SK-N-SH (cell line): ENCODE measurements at regions not wholly inside any gene's neighbourhood (a gene's known extent, or its start where the extent isn't known, plus 50 kb on each side); places are given as distances from the start of the nearest gene placed in this dataset.

ENCODE experiments used
- CTCF ChIA-PET: fragments of 300-600, 350-600 bp; formaldehyde crosslinking; extraction: SDS; loops from one replicate; lab custom pipeline; 2021; lab: Yijun Ruan, JAX
- POLR2A ChIA-PET: fragments of 350-600 bp; sonication (Branson Sonifier 250); formaldehyde crosslinking; extraction: SDS; loops from one replicate; lab custom pipeline; 2020; ENCODE audit warnings: antibody characterized with exemption, inconsistent platforms; lab: Yijun Ruan, JAX
- DNase-seq: peaks from one replicate; pipeline ENCODE4 v3.0.0; 2012
- H2AFZ ChIP-seq: fragments of 200-600 bp; sonication (generic); 2 replicates; pipeline ENCODE4 v1.8.1; 2016; ENCODE audit warnings: antibody characterized with exemption, mild to moderate bottlenecking, low read depth
- H3F3A ChIP-seq: fragments of 200-600 bp; sonication (generic); replicated peaks from 2 replicates; pipeline ENCODE3; 2016; ENCODE audit warnings: antibody characterized with exemption, mild to moderate bottlenecking; ENCODE audit not compliant: insufficient read depth
- H3K27ac ChIP-seq, 2 experiments: fragments of 200-500 bp in 1 of 2; fragments of 200-600 bp in 1 of 2; sonication (Bioruptor generic) in 1 of 2; sonication (generic), shearing (Covaris generic) in 1 of 2; 2 replicates each; pipeline versions ENCODE4 v1.5.1 to v1.6.1; 2014 to 2016; ENCODE audit warnings: low read depth in 2 of 2, inconsistent platforms in 1 of 2, low read length in 1 of 2, mild to moderate bottlenecking in 1 of 2, mixed read lengths in 1 of 2
- H3K27me3 ChIP-seq: fragments of 200-600 bp; sonication (generic), shearing (Covaris generic); 2 replicates; pipeline ENCODE4 v1.6.1; 2016; ENCODE audit warnings: mixed run types; ENCODE audit not compliant: insufficient read depth
- H3K36me3 ChIP-seq, 2 experiments: fragments of 200-500 bp in 1 of 2; fragments of 200-600 bp in 1 of 2; sonication (Bioruptor generic) in 1 of 2; sonication (generic) in 1 of 2; replicated peaks in 1 of 2; 2 replicates each; pipeline versions ENCODE3 to v1.5.1; 2014 to 2016; ENCODE audit warnings: low read length in 1 of 2, mild to moderate bottlenecking in 1 of 2; ENCODE audit not compliant: insufficient read depth in 2 of 2, control insufficient read depth in 1 of 2
- H3K4me1 ChIP-seq, 2 experiments: fragments of 200-500 bp in 1 of 2; fragments of 200-600 bp in 1 of 2; sonication (Bioruptor generic) in 1 of 2; sonication (generic), shearing (Covaris generic) in 1 of 2; 2 replicates each; pipeline versions ENCODE4 v1.5.1 to v1.6.1; 2014 to 2016; ENCODE audit warnings: low read depth in 1 of 2, low read length in 1 of 2, mixed run types in 1 of 2; ENCODE audit not compliant: insufficient read depth in 2 of 2, control insufficient read depth in 1 of 2
- H3K4me2 ChIP-seq: fragments of 200-600 bp; sonication (generic), shearing (Covaris generic); 2 replicates; pipeline ENCODE4 v1.6.1; 2017; ENCODE audit warnings: mixed run types
- H3K4me3 ChIP-seq, 2 experiments: fragments of 200-500 bp in 1 of 2; fragments of 200-600 bp in 1 of 2; sonication (Bioruptor generic) in 1 of 2; sonication (generic), shearing (Covaris generic) in 1 of 2; 2 replicates each; pipeline versions ENCODE4 v1.5.1 to v1.8.1; 2014 to 2016; ENCODE audit warnings: low read depth in 2 of 2, inconsistent platforms in 1 of 2, low read length in 1 of 2, mild to moderate bottlenecking in 1 of 2, mixed read lengths in 1 of 2, moderate library complexity in 1 of 2
- H3K79me2 ChIP-seq: fragments of 200-600 bp; sonication (generic); 2 replicates; pipeline ENCODE4 v1.8.1; 2017; ENCODE audit warnings: mild to moderate bottlenecking; ENCODE audit not compliant: insufficient read depth
- H3K9ac ChIP-seq: fragments of 200-600 bp; sonication (generic); 2 replicates; pipeline ENCODE4 v1.6.1; 2017; ENCODE audit warnings: mixed run types
- H3K9me2 ChIP-seq: fragments of 200-600 bp; sonication (generic); 2 replicates; pipeline ENCODE4 v1.6.1; 2017; ENCODE audit warnings: mixed run types
- H3K9me3 ChIP-seq: fragments of 200-600 bp; sonication (generic); 2 replicates; pipeline ENCODE4 v1.6.1; 2017; ENCODE audit warnings: mixed run types, mild to moderate bottlenecking, moderate library complexity
- H4K20me1 ChIP-seq: fragments of 200-600 bp; sonication (generic); 2 replicates; pipeline ENCODE4 v1.6.1; 2017; ENCODE audit warnings: mild to moderate bottlenecking, mixed run types; ENCODE audit not compliant: insufficient read depth
- CHD2 ChIP-seq: fragments of 150-350 bp; IDR thresholded peaks from 2 replicates; pipeline ENCODE4 v1.6.1; 2018; ENCODE audit warnings: low read length; ENCODE audit not compliant: partially characterized antibody
- EZH2phosphoT487 ChIP-seq: fragments of 200-600 bp; sonication (generic); IDR thresholded peaks from 2 replicates; pipeline ENCODE4 v1.6.1; 2017; ENCODE audit warnings: low read depth, mixed run types, mild to moderate bottlenecking, antibody characterized with exemption, moderate library complexity, borderline replicate concordance
- GABPA ChIP-seq: IDR thresholded peaks from 2 replicates; pipeline ENCODE4 v1.4.0; 2012; ENCODE audit warnings: low read depth, mild to moderate bottlenecking
- JUND ChIP-seq: IDR thresholded peaks from 2 replicates; pipeline ENCODE4 v1.4.0; 2012
- MEF2A ChIP-seq: IDR thresholded peaks from 2 replicates; pipeline ENCODE4 v1.4.0; 2012; ENCODE audit warnings: low read depth, borderline replicate concordance
- PBX3 ChIP-seq: IDR thresholded peaks from 2 replicates; pipeline ENCODE4; 2012
- RAD21 ChIP-seq: IDR thresholded peaks from 2 replicates; pipeline ENCODE4 v1.6.1; 2012; ENCODE audit warnings: mild to moderate bottlenecking, low read length
- RCOR1 ChIP-seq: fragments of 150-350 bp; IDR thresholded peaks from 2 replicates; pipeline ENCODE4 v1.6.1; 2017; ENCODE audit warnings: antibody characterized with exemption, low read length
- RFX5 ChIP-seq: IDR thresholded peaks from 2 replicates; pipeline ENCODE4 v1.6.1; 2012; ENCODE audit warnings: mild to moderate bottlenecking, improper control_type of control experiment, low read length
- RXRA ChIP-seq: IDR thresholded peaks from 2 replicates; pipeline ENCODE4 v1.4.0; 2012; ENCODE audit warnings: low read depth, mild to moderate bottlenecking, borderline replicate concordance
- SMC3 ChIP-seq: IDR thresholded peaks from 2 replicates; pipeline ENCODE4 v1.6.1; 2012; ENCODE audit warnings: low read depth, low read length, improper control_type of control experiment
- TAF1 ChIP-seq: IDR thresholded peaks from 2 replicates; pipeline ENCODE4 v1.6.1; 2012; ENCODE audit warnings: low read depth, mild to moderate bottlenecking, low read length, moderate library complexity, borderline replicate concordance
- TEAD4 ChIP-seq: IDR thresholded peaks from 2 replicates; pipeline ENCODE4 v1.4.0; 2012; ENCODE audit warnings: mild to moderate bottlenecking, borderline replicate concordance; ENCODE audit not compliant: insufficient read depth
- ZBTB33 ChIP-seq: IDR thresholded peaks from 2 replicates; pipeline ENCODE4 v1.4.0; 2012; ENCODE audit warnings: low read depth, borderline replicate concordance
- WGBS: methylation state at CpG from one replicate; pipeline ENCODE4 v1.1.6; 2017; ENCODE audit warnings: low lambda C conversion rate; 5-methylcytosine and 5-hydroxymethylcytosine counted together
- TF ChIP-seq, protein P1 (sequence below): fragments of 150-350 bp; IDR thresholded peaks from 2 replicates; pipeline ENCODE4 v1.6.1; 2016; ENCODE audit warnings: mild to moderate bottlenecking, low read depth, low read length
- TF ChIP-seq, protein P2 (sequence below): fragments of 200-600 bp; sonication (generic); IDR thresholded peaks from 2 replicates; pipeline ENCODE4 v1.6.1; 2017; ENCODE audit warnings: antibody characterized with exemption, mild to moderate bottlenecking, moderate library complexity
- TF ChIP-seq, protein P3 (sequence below): IDR thresholded peaks from 2 replicates; pipeline ENCODE4 v1.6.1; 2012; ENCODE audit warnings: mild to moderate bottlenecking, low read depth, low read length, moderate library complexity

- H3K9me3 ChIP-seq: no peaks in the 10 kb centered on the region
- H3K27ac ChIP-seq: no peak overlapping the region
- H3F3A ChIP-seq: no peaks in the 10 kb centered on the region
- H2AFZ ChIP-seq: no peak overlapping the region
- TF ChIP-seq, protein P1, sequence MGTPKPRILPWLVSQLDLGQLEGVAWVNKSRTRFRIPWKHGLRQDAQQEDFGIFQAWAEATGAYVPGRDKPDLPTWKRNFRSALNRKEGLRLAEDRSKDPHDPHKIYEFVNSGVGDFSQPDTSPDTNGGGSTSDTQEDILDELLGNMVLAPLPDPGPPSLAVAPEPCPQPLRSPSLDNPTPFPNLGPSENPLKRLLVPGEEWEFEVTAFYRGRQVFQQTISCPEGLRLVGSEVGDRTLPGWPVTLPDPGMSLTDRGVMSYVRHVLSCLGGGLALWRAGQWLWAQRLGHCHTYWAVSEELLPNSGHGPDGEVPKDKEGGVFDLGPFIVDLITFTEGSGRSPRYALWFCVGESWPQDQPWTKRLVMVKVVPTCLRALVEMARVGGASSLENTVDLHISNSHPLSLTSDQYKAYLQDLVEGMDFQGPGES: no peak
- TF ChIP-seq JUND (no peak), PBX3 (no peak), EZH2phosphoT487 (no peak), TAF1 (no peak), SMC3 (no peak), RCOR1 (no peak), RAD21 (no peak), CHD2 (no peak), RXRA (no peak), MEF2A (no peak), RFX5 (no peak), GABPA (no peak), ZBTB33 (no peak), TEAD4 (no peak)
- TF ChIP-seq, protein P2, sequence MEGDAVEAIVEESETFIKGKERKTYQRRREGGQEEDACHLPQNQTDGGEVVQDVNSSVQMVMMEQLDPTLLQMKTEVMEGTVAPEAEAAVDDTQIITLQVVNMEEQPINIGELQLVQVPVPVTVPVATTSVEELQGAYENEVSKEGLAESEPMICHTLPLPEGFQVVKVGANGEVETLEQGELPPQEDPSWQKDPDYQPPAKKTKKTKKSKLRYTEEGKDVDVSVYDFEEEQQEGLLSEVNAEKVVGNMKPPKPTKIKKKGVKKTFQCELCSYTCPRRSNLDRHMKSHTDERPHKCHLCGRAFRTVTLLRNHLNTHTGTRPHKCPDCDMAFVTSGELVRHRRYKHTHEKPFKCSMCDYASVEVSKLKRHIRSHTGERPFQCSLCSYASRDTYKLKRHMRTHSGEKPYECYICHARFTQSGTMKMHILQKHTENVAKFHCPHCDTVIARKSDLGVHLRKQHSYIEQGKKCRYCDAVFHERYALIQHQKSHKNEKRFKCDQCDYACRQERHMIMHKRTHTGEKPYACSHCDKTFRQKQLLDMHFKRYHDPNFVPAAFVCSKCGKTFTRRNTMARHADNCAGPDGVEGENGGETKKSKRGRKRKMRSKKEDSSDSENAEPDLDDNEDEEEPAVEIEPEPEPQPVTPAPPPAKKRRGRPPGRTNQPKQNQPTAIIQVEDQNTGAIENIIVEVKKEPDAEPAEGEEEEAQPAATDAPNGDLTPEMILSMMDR: no peak
- TF ChIP-seq, protein P3, sequence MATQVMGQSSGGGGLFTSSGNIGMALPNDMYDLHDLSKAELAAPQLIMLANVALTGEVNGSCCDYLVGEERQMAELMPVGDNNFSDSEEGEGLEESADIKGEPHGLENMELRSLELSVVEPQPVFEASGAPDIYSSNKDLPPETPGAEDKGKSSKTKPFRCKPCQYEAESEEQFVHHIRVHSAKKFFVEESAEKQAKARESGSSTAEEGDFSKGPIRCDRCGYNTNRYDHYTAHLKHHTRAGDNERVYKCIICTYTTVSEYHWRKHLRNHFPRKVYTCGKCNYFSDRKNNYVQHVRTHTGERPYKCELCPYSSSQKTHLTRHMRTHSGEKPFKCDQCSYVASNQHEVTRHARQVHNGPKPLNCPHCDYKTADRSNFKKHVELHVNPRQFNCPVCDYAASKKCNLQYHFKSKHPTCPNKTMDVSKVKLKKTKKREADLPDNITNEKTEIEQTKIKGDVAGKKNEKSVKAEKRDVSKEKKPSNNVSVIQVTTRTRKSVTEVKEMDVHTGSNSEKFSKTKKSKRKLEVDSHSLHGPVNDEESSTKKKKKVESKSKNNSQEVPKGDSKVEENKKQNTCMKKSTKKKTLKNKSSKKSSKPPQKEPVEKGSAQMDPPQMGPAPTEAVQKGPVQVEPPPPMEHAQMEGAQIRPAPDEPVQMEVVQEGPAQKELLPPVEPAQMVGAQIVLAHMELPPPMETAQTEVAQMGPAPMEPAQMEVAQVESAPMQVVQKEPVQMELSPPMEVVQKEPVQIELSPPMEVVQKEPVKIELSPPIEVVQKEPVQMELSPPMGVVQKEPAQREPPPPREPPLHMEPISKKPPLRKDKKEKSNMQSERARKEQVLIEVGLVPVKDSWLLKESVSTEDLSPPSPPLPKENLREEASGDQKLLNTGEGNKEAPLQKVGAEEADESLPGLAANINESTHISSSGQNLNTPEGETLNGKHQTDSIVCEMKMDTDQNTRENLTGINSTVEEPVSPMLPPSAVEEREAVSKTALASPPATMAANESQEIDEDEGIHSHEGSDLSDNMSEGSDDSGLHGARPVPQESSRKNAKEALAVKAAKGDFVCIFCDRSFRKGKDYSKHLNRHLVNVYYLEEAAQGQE: no peak
- H3K27me3 ChIP-seq: no peaks in the 10 kb centered on the region
- no peaks in the 10 kb centered on the region for H4K20me1 ChIP-seq
- H3K36me3 ChIP-seq: no peaks in the 10 kb centered on the region
- 80% methylated on average over 1 of the region's 1 CpG for WGBS
- ChIA-PET POLR2A (interaction anchor here (0.6 kb wide), 1 partner anchor 41 kb away, joined by 4 read pairs; no protein-coding TSS in a partner anchor), CTCF (no interaction called here)
- H3K4me2 ChIP-seq: no peak overlapping the region
- H3K4me1 ChIP-seq: peaks cover 0 to 4% of the 10 kb centered on the region in 2 experiments; a peak in 2 of 4 replicates
- no peaks in the 10 kb centered on the region for H3K79me2 ChIP-seq
- no peaks in the 10 kb centered on the region for H3K9me2 ChIP-seq
- no peak overlapping the region for H3K9ac ChIP-seq
- H3K4me3 ChIP-seq: no peak overlapping the region
- DNase-seq: no peak
Measured at GRCh38 chr1:199040076-199040905, 401.5 kb downstream of the PTPRC start.
